ENCODE measurements at regions not wholly inside any gene's neighbourhood (a gene's known extent, or its start where the extent isn't known, plus 50 kb on each side); places are given as distances from the start of the nearest gene placed in this dataset.

DNA sequence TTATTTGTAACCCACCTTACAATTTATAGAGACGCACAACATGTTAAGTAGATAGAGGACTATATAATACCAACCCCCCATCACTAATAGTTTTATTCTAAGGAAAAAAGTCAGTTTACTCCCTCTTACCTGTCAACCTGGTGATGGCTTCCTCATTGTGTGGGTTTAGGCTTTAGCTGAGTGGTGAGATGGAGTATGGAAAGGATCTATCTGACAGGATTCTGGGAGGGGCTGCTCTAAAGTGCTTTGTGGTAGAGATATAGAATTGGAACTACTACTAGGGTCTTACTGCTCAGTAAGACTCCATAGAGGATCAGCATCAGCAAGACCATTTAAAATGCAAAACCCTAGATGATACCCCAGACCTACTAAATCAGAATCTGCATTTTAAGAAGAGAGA, 82.1 kb upstream of the IFNE start:
- no peak for DNase-seq (ENCODE audit: low read depth, low spot score)

DNA sequence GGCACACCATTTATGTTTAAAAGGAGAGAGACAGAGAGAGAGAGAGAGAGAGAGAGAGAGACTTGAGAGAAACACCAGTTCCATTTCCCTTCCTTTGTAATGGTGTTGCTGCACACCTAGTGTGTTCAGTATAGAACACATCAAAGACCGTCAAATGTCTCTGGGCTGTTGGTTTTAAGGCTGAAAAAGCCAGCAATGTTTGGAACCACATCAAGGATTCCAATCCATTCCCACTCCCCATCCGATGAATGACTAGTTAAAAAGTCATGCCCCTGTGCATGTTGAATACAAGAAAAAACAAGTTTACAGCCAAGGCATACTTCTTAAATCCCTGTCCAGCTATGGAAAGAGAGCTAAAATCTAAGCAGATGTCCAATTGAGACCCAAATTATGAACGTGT, 83.0 kb upstream of the IFNE start:
- DNase-seq (ENCODE audit: low read depth, low spot score) = no peak

DNA sequence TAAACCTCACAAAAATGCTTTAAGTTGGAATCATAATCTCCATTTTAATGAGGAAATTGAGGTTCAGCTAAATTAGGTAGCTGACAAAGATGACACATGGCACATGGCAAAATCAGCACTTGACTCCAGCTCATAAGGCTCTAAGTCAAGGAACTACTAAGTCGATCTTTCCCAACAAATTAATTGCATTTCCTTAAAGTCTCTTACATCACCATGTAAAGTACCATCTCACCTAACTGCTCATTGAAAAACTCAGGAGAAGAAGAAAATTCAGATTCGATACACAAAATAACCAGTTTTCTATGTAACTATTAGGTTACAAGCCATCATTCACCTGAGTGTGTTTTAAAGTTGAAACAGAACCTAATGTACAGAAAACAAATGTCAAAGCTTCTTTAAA, 85.8 kb upstream of the IFNE start:
- no peak for DNase-seq (ENCODE audit: low read depth, low spot score)

DNA sequence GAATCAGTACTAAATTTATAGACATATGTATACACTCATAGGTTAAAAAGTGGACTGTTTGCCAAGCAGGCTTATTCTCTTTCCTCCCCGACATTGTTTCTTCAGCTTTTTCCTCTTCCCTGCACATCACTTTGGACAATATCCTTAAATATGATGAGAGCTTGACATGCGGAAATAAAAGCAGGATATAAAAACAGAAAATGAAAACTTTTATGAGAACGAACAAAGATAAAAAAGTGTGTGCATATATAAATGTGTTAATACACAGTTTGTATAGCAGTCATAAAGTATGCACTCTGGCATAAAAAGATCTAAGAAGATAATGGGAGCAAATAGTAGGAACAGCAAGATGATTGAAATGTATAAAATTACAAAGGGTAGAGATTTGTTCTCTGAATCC, 86.4 kb upstream of the IFNE start:
- no peak for DNase-seq (ENCODE audit: low read depth, low spot score)

DNA sequence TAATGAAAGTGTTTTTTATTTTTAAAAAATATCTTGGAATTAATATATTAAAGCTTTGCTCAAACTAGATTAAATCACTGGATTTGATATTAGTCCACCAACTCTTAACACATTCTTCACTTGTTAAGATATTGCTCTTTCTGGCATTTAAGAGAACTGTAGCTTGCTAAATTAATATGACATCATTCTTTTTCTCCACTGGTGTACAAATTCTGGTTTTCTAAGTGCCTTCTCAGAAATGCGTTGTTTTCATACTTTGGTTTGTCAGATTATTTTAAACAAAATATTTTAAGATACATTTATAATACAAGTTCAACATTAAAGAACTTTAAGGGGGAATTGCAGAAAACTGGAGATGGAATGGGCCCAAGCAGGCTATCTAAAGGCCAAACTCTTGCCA, 87.6 kb upstream of the IFNE start:
- DNase-seq (ENCODE audit: low read depth, low spot score) = no peak

DNA sequence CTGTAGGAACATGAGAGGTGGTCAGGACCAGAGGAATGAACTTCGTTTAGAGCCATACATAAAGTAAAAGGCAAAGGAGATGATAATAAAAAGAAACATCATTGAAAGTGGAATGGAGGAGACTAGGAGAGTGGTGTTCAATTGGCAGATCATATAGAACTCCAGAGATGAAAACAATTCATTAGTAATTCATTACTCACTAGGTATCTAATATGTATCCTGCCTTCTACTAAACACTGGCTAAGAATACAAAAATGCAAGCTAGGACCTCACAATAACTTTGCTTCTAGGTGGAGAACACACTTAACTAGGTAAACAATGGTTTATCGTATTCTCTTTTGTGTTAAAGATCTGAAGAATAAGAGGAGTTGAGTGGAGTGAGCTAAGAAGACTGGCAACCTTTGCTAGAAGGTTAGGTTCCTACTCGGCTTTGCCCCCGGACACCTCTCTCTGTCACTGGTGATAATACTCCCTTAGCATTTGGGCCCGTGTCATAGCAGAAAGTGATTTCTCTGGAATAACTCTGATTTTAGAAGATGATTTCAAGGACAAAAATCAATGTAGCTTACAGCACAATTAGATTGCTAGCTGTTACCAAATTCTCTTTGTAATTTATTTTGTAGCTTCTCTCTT, 88.6 kb upstream of the IFNE start:
- no peak for DNase-seq (ENCODE audit: low read depth, low spot score)

DNA sequence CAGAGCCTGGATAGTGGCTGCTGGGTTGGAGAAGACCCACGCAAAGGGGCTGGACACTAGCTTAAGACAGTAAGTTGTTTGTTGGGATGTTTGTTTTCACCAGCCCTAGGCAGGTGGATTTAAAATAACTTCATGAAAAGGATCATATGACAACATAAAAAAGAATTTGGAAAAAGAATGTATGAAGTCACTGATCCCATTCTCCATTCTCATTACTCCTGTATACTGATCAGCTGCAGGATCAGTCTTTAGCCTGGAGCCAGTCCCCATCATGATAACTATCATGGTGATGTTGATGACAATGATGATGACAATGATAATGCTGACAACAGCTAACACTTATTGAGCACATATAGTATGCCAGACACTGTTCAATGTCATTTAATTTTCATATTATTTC, 92.1 kb upstream of the IFNE start:
- DNase-seq (ENCODE audit: low read depth, low spot score) = no peak

DNA sequence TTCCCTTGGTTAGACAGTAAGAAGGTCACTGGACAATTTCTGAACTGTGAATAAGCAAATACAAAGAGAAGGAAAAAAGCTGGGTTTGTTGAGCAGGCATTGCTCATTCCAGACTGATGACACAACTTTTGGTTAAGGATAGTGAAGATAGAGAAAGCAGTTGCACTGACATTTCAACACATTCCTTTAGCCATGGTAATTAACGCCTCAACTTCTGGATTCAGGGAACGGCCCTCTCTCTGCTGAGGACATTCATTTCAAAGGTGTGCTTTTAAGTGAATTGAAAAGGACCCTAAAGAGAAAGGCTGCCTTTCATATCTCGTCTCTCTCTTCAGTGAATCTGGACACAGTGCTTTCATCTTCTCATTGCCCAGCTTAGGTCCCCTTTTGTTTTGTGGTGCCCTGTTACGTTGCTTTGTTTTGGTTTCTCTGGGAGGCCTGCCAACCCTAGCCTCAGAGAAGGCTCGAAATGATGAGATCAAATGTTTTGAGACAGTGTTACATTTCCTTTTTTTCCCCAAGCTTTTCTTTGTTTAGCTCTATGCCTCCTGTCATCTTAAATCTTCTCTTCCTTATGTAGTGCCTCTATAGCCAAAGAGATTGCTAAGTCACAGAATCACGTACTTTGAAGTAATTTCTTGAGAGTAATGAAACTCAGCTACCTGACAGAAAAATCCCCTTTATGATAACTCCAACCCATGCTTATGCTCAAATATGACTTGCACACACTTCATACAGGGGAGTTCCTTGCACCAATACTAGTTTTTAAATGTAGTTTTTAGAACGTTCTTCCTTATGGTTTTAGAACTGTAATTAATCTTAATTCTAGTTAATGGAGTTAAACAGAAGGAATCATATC, 94.4 kb upstream of the IFNE start:
- peak; percentile 68 for DNase-seq (ENCODE audit: low read depth, low spot score)

DNA sequence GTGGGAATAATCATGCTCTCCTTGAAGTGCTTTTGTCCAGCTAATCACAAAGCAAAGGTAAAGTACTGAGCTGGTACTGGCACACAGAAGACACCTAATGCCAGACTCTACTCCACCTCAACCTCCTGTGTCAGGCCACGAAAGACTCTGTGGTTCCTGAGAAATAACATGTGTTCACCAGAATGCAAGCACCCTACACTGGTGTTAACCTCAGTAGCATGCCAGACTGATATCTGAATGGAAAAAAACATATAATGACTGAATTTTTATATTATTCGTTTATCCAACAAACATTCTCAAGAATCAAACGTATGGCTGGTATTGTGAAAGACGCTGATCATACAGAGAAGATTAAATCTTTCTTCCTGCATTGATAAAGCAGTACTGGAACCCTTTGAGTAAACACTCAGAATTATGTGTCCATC, 97.1 kb upstream of the IFNE start:
- no peak for DNase-seq (ENCODE audit: low read depth, low spot score)

DNA sequence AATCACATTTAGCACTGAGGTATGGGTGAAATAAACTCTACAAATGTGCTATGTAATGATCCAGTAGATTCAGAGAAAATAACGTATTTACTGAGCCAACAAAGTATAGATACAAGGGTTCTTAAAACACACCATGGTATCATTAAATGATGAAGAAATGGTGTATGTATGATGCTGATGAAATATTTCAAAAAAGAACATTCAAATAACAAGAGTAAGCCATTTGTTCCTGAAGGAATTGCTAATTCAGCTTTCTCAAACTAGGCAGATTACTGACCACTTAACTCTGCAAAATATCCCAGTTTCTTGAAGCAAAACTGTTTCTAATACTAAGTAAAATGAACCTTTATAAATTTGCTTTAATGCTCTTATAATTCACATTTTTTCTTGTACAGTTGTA, 97.6 kb upstream of the IFNE start:
- DNase-seq (ENCODE audit: low read depth, low spot score) = no peak

DNA sequence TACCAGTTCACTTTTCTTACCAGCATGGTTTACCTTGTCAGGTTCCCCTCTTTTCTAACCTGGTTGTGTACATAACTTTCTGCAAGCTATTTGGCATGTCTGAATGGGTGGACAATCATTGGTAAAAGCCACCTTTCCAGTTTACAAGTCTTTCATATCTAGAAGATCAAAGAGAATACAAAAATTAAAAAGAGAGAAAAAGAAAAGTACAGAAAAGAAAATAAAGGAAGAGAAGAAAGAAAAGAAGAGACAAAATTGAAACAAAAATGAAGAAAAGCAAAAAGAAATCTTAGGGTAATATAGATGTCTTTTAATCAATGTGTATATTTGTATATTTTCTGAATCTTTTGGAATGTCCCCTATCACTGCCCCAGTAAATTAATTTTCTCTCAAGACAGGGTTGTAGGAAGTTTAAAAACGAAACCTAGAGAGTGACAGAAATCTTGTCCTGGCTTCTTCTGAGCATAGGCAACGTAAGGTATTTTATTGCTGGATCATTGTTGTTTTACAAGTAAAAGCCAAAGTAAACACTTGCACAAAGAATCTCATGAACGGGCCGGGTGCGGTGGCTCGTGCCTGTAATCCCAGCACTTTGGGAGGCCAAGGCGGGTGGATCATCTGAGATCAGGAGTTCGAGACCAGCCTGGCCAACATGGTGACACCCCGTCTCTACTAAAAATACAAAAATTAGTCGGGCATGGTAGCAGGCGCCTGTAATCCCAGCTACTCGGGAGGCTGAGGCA, 98.7 kb upstream of the IFNE start:
- DNase-seq (ENCODE audit: low read depth, low spot score) = no peak

DNA sequence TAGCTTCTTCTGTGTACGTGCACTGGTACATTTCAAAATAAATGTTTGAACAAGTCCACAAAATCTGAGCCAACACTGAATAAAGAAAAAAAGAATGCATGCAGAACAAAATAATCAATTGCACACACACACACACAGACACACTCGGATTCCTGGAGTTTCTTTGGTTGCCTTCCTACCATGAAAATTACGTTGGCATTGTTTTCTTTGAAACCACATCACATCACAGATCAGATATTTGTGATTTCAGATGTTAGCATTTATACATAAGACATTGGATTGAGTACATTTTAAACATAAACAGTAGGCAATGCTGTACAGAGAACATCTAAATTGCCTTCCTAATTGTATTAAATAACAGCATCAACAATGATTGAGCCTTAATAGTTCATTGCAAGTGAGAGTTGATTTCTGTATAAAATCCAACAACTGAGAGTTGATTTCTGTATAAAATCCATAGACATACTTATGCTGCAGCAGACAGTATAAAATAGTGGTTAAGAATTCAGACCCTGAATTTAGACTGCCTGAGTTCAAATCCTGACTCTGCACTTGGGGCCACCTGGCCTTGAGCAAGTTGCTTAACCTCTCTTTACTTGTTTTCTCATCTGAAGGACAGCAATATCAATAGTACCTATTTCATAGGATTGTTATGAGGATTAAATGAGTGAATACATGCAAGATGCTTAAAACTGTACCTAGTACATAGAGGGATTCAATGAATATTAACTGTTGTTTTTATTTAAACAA, 101.7 kb upstream of the IFNE start:
- DNase-seq (ENCODE audit: low read depth, low spot score) = no peak

DNA sequence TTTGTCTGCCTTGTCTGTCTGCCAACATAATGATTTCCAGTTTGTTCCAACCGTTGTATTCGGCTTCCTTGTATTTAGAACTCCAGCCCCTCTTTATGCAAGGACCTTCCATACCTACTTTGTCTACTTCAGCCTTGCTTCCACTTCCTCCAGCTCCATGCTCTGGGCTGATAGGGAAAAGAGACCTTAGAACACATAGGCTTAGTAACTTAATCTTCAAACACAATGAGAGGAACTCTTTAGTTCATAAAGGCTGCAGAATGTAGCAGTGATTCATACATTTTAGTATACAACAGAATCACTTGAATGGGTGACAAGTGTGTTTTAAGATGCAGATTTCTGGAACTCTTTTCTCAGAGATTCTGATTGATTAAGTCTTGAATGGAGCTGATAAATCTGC, 102.8 kb upstream of the IFNE start:
- no peak for DNase-seq (ENCODE audit: low read depth, low spot score)

DNA sequence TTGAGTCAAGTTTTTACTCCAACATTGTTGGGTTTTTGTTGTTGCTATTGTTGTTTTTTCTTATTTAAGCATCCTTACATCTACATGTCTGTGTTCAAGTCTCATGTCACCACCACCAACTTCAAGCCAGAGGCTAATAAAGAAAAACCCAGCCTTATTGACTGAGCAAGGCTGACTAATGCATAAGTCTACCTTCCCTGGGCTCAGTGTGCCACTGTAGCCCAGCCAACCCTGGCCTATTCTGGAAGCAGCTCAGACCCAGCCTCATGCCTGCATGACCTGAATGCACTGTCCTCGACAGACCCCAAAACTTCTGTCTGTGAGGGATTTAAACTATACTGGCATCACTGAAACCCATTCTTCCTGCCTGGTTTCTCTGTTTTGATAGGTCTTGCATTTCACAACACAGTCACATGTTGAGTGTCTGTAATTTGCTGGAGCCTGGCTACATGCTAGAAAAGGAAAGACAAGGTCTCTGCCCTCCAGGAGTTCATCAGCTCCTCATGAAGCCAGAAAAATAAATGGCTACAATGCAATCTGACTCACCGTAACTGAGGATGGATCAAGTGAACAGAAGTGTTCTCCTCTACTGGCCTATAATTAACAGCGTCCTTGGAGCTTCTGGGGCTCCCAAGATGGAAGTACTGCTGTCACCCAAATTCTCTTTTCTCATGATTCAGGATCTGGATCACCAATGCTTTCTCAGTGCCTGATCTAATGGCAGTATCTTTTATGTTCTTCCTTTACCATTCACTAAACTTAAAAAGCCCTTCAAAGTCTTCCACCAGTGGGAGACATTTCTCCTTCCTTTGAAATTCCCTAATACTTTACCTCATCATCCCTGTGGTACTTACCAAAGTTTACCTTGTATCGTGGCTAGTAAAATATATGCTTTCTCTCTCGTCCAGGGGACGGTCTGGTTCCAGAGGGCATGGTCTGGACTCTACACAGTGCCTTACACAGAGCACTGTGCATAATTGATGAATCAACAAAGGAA, 103.9 kb upstream of the IFNE start:
- DNase-seq (ENCODE audit: low read depth, low spot score) = no peak

DNA sequence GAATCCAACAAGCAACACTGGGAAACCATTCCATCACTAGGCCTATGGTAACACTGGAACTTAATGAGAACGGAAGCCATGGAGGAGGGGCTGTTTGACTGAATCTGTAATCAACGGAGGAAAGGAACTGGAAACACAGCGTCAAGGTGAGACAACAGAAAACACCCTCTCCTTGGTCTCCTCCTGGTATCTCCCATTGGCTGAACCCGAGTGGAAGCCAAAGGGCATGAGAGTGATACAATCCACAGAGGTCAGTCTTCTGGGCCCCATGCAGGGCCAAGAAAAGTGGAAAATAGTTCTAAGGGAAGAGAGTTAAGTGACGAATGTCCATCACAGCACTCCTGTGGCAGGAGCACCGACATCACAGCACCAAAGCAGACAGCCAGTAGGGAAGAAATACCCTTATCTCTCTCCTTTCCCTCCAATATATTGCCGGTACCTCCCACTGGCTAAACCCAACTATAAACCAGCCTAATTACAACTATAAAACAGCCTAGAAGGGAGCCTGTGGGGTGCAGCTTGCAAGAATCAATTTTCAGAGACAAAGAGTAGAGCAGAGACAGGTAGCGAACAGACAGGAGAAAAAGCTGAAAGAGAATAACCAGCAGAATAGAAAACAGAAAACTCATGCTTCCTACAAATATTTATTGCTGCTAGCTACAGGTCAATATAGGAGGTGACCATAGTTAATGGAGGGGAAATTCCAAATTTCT, 107.4 kb upstream of the IFNE start:
- no peak for DNase-seq (ENCODE audit: low read depth, low spot score)

DNA sequence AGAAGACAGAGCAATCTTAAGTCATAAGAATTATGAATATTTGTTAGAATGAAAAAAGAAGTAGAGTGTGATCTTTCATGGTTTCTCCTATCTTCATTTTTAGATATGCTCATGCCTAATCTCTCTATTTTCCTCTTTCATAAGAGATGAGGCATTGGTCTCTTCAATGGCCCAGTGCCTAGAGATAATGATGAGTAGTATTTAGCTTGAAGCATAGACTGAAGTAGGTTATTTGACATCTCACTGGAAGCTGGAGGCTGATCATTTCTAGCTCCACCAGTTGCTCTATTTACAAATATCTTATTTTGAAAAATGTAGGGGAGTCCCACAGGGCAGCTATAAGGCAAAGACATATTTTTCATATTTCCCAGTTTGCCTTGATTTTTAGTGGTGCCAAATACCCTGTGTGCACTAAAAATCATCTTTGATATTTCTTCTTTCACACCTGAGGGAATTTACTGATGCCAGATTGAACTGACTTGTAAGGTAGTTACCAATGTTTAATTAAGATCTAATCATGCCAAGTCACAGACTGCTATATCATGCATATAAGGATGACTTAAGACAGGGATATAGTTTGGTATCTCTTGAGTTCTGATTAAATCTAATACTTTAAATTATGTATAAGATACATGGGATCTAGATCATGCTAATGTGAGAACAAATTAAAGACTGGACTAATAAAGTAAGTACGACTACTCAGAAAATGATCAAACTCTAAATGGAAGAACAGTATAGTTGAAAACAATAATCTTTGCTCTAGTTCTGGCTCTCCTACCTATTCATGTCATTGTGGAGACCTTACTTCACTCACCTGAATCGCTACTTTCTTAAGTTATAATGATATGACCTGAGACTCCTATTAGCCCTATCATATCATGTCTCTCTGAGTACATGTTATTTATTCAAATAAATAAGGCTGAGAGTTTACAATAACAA, 108.2 kb upstream of the IFNE start:
- DNase-seq (ENCODE audit: low read depth, low spot score) = no peak

DNA sequence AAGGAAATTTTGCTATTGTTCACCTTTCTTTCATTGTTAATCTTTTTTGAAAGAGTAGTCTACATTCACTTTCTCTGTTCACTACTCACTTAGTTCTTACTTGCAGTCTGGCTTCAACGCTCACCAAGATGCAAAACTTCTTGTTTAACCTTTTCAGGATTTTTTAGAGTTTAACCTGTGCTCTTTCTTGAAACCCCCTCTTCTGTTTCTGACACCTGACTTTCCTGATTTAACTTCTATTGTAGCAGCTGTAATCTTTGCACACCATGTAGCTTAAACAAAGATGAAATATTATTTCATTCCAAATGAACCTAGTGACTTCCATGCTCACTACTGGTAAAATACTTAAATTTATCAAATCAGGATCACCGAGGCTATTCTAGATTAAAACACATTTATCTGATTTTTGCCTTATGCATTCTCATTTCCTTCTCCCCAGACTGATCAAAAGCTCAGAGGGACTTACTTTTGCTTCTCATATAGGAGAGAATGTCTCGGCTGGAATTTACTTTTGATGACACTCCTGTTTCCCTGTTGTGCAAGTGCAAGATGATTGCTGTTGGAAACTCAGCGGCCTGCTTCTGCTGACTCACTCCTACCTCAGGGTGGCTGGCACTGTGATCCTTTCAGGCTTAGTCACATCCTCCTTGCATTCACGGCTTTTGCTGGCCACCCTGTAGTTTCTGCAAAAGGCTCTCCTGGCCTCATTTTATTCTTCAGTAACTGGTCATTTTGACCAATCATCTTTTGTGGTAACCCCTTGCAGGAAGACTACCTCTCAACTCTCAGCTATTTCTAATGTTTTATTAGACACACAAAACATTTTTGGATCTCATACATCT, 109.3 kb upstream of the IFNE start:
- peak; percentile 75 for DNase-seq (ENCODE audit: low read depth, low spot score)

DNA sequence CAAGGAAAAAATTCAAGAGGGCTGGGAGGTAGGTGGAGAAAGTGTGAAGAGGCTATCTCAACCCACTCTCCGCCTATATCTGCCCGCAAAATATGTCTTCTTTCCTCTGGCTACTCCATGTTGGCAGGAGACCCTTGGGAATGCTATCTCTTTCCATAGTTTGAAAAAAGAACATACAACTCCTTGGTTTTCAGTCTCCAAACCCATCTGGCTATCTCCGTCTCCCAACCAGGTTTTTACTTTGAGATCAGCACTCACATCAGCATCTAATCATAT, 109.9 kb upstream of the IFNE start:
- no peak for DNase-seq (ENCODE audit: low read depth, low spot score)
